IMR-90 (cell line): ENCODE measurements at regions not wholly inside any gene's neighbourhood (a gene's known extent, or its start where the extent isn't known, plus 50 kb on each side); places are given as distances from the start of the nearest gene placed in this dataset.

Experiments
- ATAC-seq: fragments of 200-7000 bp; cut with Tn5 transposase; 2 replicates; pipeline ENCODE4 v1.9.1; 2020; ENCODE audit warnings: low read depth, mild to moderate bottlenecking, moderate library complexity
- BruUV-seq: library from RNA; stranded (reverse); fragments of 400-500 nt; replicated peaks from 2 replicates; lab custom pipeline; 2021; lab: Mats Ljungman, UMichigan
- CTCF ChIA-PET: fragments of 300-600 bp; formaldehyde crosslinking; extraction: SDS; loops from one replicate; lab custom pipeline; 2021; ENCODE audit warnings: antibody characterized with exemption; lab: Yijun Ruan, JAX
- POLR2A ChIA-PET: fragments of 300-600 bp; sonication (Branson Sonifier 250); formaldehyde crosslinking; loops from one replicate; lab custom pipeline; 2022; ENCODE audit warnings: antibody characterized with exemption; ENCODE audit not compliant: unreplicated experiment; lab: Charles Lee
- DNase-seq: peaks from one replicate; pipeline ENCODE4 v3.0.0; 2013
- H2AFZ ChIP-seq: replicated peaks from 2 replicates; pipeline ENCODE3; 2013; ENCODE audit warnings: low read length, mild to moderate bottlenecking; ENCODE audit not compliant: poor library complexity
- H2AK5ac ChIP-seq: 2 replicates; pipeline ENCODE4 v1.6.1; 2013; ENCODE audit warnings: low read depth, low read length, inconsistent platforms
- H2AK9ac ChIP-seq: replicated peaks from 2 replicates; pipeline ENCODE3; 2013; ENCODE audit warnings: mild to moderate bottlenecking, low read depth, low read length, moderate library complexity; ENCODE audit not compliant: poor library complexity
- H2BK120ac ChIP-seq: 2 replicates; pipeline ENCODE4 v1.6.1; 2013; ENCODE audit warnings: low read depth, low read length, inconsistent platforms
- H2BK15ac ChIP-seq: 3 replicates; pipeline ENCODE4 v1.6.1; 2013; ENCODE audit warnings: low read depth, low read length, inconsistent platforms
- H2BK20ac ChIP-seq: 2 replicates; pipeline ENCODE4 v1.6.1; 2013; ENCODE audit warnings: low read depth, mild to moderate bottlenecking, inconsistent platforms, low read length, moderate library complexity
- H2BK5ac ChIP-seq: 2 replicates; pipeline ENCODE4 v1.6.1; 2013; ENCODE audit warnings: mild to moderate bottlenecking, low read depth, low read length, inconsistent platforms; ENCODE audit not compliant: poor library complexity, severe bottlenecking
- H3K14ac ChIP-seq: replicated peaks from 2 replicates; pipeline ENCODE4 v1.6.1; 2013; ENCODE audit warnings: low read depth, low read length, inconsistent platforms
- H3K18ac ChIP-seq: 2 replicates; pipeline ENCODE4 v1.6.1; 2013; ENCODE audit warnings: low read depth, low read length, control low read depth
- H3K23ac ChIP-seq: 2 replicates; pipeline ENCODE4 v1.6.1; 2013; ENCODE audit warnings: low read depth, low read length, inconsistent platforms
- H3K27ac ChIP-seq: 2 replicates; pipeline ENCODE4 v1.5.1; 2013; ENCODE audit warnings: mild to moderate bottlenecking, control low read depth, low read length; ENCODE audit not compliant: insufficient read depth
- H3K27me3 ChIP-seq: 2 replicates; pipeline ENCODE4 v1.6.1; 2013; ENCODE audit warnings: low read length; ENCODE audit not compliant: control insufficient read depth, insufficient read depth
- H3K36me3 ChIP-seq: 2 replicates; pipeline ENCODE4 v1.6.1; 2013; ENCODE audit warnings: low read length, mixed read lengths; ENCODE audit not compliant: control insufficient read depth, insufficient read depth
- H3K4ac ChIP-seq: 2 replicates; pipeline ENCODE4 v1.6.1; 2013; ENCODE audit warnings: low read depth, low read length, inconsistent platforms
- H3K4me1 ChIP-seq: 2 replicates; pipeline ENCODE4 v1.6.1; 2013; ENCODE audit warnings: low read length, mixed read lengths; ENCODE audit not compliant: control insufficient read depth, insufficient read depth
- H3K4me2 ChIP-seq: 2 replicates; pipeline ENCODE4 v1.6.1; 2013; ENCODE audit warnings: low read depth, mild to moderate bottlenecking, control low read depth, low read length, moderate library complexity
- H3K4me3 ChIP-seq: 2 replicates; pipeline ENCODE4 v1.5.1; 2013; ENCODE audit warnings: low read depth, mild to moderate bottlenecking, control low read depth, low read length, moderate library complexity; ENCODE audit not compliant: insufficient read depth
- H3K56ac ChIP-seq: 2 replicates; pipeline ENCODE4 v1.6.1; 2013; ENCODE audit warnings: low read length, inconsistent platforms; ENCODE audit not compliant: insufficient read depth; ENCODE audit errors: extremely low read depth
- H3K79me1 ChIP-seq, 2 experiments: 2 replicates each; pipeline ENCODE4 v1.6.1; 2013; ENCODE audit warnings: low read length in 2 of 2, inconsistent platforms in 1 of 2, low read depth in 1 of 2
- H3K9ac ChIP-seq: 2 replicates; pipeline ENCODE4 v1.6.1; 2013; ENCODE audit warnings: low read depth, low read length, control low read depth
- H3K9me1 ChIP-seq: 2 replicates; pipeline ENCODE4 v1.6.1; 2013; ENCODE audit warnings: low read length, inconsistent platforms; ENCODE audit not compliant: insufficient read depth
- H3K9me3 ChIP-seq: 2 replicates; pipeline ENCODE4 v1.6.1; 2013; ENCODE audit warnings: low read length; ENCODE audit not compliant: control insufficient read depth, insufficient read depth
- H4K20me1 ChIP-seq: 2 replicates; pipeline ENCODE4 v1.6.1; 2013; ENCODE audit warnings: low read length, inconsistent platforms; ENCODE audit not compliant: insufficient read depth
- H4K5ac ChIP-seq: 2 replicates; pipeline ENCODE4 v1.6.1; 2013; ENCODE audit warnings: mild to moderate bottlenecking, low read depth, low read length, control low read depth
- H4K8ac ChIP-seq, 2 experiments: 2 replicates each; pipeline ENCODE4 v1.6.1; 2013; ENCODE audit warnings: low read depth in 2 of 2, low read length in 2 of 2, control low read depth in 1 of 2, inconsistent platforms in 1 of 2
- H4K91ac ChIP-seq: 2 replicates; pipeline ENCODE4 v1.6.1; 2013; ENCODE audit warnings: low read depth, low read length, inconsistent platforms; ENCODE audit not compliant: insufficient read depth
- CHD1 ChIP-seq: IDR thresholded peaks from 2 replicates; pipeline ENCODE4 v1.6.1; 2012; ENCODE audit warnings: low read depth, low read length, improper control_type of control experiment
- FOS ChIP-seq: fragments of 150-350 bp; IDR thresholded peaks from 2 replicates; pipeline ENCODE4 v1.6.1; 2016; ENCODE audit warnings: low read depth, low read length
- MAZ ChIP-seq: IDR thresholded peaks from 2 replicates; pipeline ENCODE4 v1.6.1; 2012; ENCODE audit warnings: low read depth, mild to moderate bottlenecking, low read length, improper control_type of control experiment, moderate library complexity, borderline replicate concordance
- MXI1 ChIP-seq: IDR thresholded peaks from 2 replicates; pipeline ENCODE4 v1.6.1; 2012; ENCODE audit warnings: low read depth, mild to moderate bottlenecking, low read length, moderate library complexity, borderline replicate concordance
- RAD21 ChIP-seq: IDR thresholded peaks from 2 replicates; pipeline ENCODE4 v1.6.1; 2012; ENCODE audit warnings: low read length, improper control_type of control experiment
- RCOR1 ChIP-seq: IDR thresholded peaks from 2 replicates; pipeline ENCODE4 v1.6.1; 2012; ENCODE audit warnings: mild to moderate bottlenecking, low read length, improper control_type of control experiment; ENCODE audit not compliant: insufficient replicate concordance
- RFX5 ChIP-seq: IDR thresholded peaks from 2 replicates; pipeline ENCODE4 v1.8.0; 2012; ENCODE audit warnings: low read depth, mild to moderate bottlenecking, low read length, moderate library complexity
- SMC3 ChIP-seq: fragments of 150-350 bp; IDR thresholded peaks from 2 replicates; pipeline ENCODE4 v1.6.1; 2016; ENCODE audit warnings: low read depth, mild to moderate bottlenecking, antibody characterized with exemption, low read length, moderate library complexity
- WGBS, 2 experiments: methylation state at CpG; one replicate each; pipeline versions ENCODE4 v1.1.5 to v1.1.7; 2013; ENCODE audit warnings: missing lambda C conversion rate in 2 of 2; ENCODE audit not compliant: insufficient read length in 1 of 2; ENCODE audit errors: extremely low coverage in 2 of 2; 5-methylcytosine and 5-hydroxymethylcytosine counted together
- dilution Hi-C: fragments of 300-500 bp; cut with HindIII; formaldehyde crosslinking; loops from one replicate; pipeline ENCODE4 v1.14.3; 2018; ENCODE audit warnings: low sequenced_read_pairs; ENCODE audit not compliant: unreplicated experiment
- in situ Hi-C: fragments of 300-500 bp; cut with MboI; formaldehyde crosslinking; loops from 3 replicates; pipeline ENCODE4 v1.14.3; 2019; ENCODE audit warnings: low sequenced_read_pairs, inconsistent platforms, mixed read lengths
- intact Hi-C: fragments of 100-400 bp; cut with micrococcal nuclease; formaldehyde crosslinking; loops from 2 replicates; pipeline ENCODE4 v1.10.0; 2022
- TF ChIP-seq, protein P1 (sequence below): conservative IDR thresholded peaks from 2 replicates; pipeline ENCODE4 v1.5.1; 2012; ENCODE audit warnings: mild to moderate bottlenecking, low read depth, low read length, improper control_type of control experiment

- Histone ChIP-seq H3K9ac (no peak overlapping the region), H3K4me2 (no peak overlapping the region), H2AK9ac (no peak overlapping the region), H4K91ac (no peak overlapping the region), H3K18ac (no peak overlapping the region), H3K4me1 (no peaks in the 10 kb centered on the region), H2BK5ac (no peak overlapping the region), H3K79me1 (no peaks in the 10 kb centered on the region), H3K27me3 (no peaks in the 10 kb centered on the region), H3K23ac (no peak overlapping the region), H2BK120ac (no peak overlapping the region), H3K36me3 (no peaks in the 10 kb centered on the region), H2AFZ (no peak overlapping the region), H3K9me1 (no peaks in the 10 kb centered on the region), H2BK20ac (no peak overlapping the region), H3K4me3 (no peak overlapping the region), H3K27ac (no peak overlapping the region), H4K5ac (no peak overlapping the region), H3K56ac (no peak overlapping the region), H3K14ac (no peak overlapping the region), H3K4ac (no peak overlapping the region), H4K20me1 (no peaks in the 10 kb centered on the region), H3K9me3 (no peaks in the 10 kb centered on the region), H2AK5ac (no peak overlapping the region), H2BK15ac (no peak overlapping the region), H4K8ac (no peak overlapping the region)
- ATAC-seq (no peak), DNase-seq (no peak)
- POLR2A ChIA-PET = no interaction called here
- CTCF ChIA-PET = no interaction called here
- intact Hi-C loops (no loop called here), in situ Hi-C loops (no loop called here), dilution Hi-C loops (no loop called here)
- TF ChIP-seq RFX5 (no peak), RCOR1 (no peak), CHD1 (no peak), FOS (no peak), MXI1 (no peak), SMC3 (no peak), MAZ (no peak), RAD21 (no peak)
- TF ChIP-seq, protein P1, sequence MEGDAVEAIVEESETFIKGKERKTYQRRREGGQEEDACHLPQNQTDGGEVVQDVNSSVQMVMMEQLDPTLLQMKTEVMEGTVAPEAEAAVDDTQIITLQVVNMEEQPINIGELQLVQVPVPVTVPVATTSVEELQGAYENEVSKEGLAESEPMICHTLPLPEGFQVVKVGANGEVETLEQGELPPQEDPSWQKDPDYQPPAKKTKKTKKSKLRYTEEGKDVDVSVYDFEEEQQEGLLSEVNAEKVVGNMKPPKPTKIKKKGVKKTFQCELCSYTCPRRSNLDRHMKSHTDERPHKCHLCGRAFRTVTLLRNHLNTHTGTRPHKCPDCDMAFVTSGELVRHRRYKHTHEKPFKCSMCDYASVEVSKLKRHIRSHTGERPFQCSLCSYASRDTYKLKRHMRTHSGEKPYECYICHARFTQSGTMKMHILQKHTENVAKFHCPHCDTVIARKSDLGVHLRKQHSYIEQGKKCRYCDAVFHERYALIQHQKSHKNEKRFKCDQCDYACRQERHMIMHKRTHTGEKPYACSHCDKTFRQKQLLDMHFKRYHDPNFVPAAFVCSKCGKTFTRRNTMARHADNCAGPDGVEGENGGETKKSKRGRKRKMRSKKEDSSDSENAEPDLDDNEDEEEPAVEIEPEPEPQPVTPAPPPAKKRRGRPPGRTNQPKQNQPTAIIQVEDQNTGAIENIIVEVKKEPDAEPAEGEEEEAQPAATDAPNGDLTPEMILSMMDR = no peak
- BruUV-seq = no TSS peak
- WGBS, 2 experiments = no CpG with 5 or more reads among the region's 6 CpGs
Measured at GRCh38 chr21:16502273-16502672, 772.5 kb downstream of the USP25 start.
